Hepatocyte (in vitro differentiated cells): ENCODE measurements at regions not wholly inside any gene's neighbourhood (a gene's known extent, or its start where the extent isn't known, plus 50 kb on each side); places are given as distances from the start of the nearest gene placed in this dataset.

Experiments used
- EZH2phosphoT487 ChIP-seq: fragments of 200-600 bp; sonication (generic); IDR thresholded peaks from one replicate; pipeline ENCODE4 v1.6.1; 2018; ENCODE audit warnings: antibody characterized with exemption, mild to moderate bottlenecking, low read depth, moderate library complexity; ENCODE audit not compliant: unreplicated experiment, severe bottlenecking
- TF ChIP-seq, protein P1 (sequence below): fragments of 200-600 bp; sonication (generic); IDR thresholded peaks from 2 replicates; pipeline ENCODE4 v1.5.1; 2016; ENCODE audit warnings: antibody characterized with exemption, mild to moderate bottlenecking; ENCODE audit not compliant: poor library complexity

DNA sequence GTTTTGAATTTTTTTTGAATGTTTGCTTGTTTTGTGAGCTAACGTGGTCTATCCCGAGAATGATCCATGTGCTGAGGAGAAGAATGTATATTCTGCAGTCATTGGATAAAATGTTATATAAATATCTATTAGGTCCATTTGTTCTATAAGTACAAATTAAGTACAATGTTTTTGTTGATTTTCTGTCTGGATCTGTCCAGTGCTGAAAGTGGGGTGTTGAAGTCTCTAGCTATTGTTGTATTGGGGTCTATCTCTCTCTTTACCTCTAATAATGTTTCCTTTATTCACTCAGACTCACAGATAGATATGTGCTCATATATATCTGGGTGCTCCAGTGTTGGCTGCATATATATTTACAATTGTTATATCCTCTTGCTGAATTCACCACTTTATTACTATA, 144.8 kb upstream of the SETMAR start:
- TF ChIP-seq, protein P1, sequence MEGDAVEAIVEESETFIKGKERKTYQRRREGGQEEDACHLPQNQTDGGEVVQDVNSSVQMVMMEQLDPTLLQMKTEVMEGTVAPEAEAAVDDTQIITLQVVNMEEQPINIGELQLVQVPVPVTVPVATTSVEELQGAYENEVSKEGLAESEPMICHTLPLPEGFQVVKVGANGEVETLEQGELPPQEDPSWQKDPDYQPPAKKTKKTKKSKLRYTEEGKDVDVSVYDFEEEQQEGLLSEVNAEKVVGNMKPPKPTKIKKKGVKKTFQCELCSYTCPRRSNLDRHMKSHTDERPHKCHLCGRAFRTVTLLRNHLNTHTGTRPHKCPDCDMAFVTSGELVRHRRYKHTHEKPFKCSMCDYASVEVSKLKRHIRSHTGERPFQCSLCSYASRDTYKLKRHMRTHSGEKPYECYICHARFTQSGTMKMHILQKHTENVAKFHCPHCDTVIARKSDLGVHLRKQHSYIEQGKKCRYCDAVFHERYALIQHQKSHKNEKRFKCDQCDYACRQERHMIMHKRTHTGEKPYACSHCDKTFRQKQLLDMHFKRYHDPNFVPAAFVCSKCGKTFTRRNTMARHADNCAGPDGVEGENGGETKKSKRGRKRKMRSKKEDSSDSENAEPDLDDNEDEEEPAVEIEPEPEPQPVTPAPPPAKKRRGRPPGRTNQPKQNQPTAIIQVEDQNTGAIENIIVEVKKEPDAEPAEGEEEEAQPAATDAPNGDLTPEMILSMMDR = no peak
- no peak for TF ChIP-seq EZH2phosphoT487
